DND-41 (cell line): ENCODE measurements at regions not wholly inside any gene's neighbourhood (a gene's known extent, or its start where the extent isn't known, plus 50 kb on each side); places are given as distances from the start of the nearest gene placed in this dataset.

ENCODE experiments used
- ATAC-seq: fragments of 200-7000 bp; cut with Tn5 transposase; 3 replicates; pipeline ENCODE4 v1.9.1; 2021; ENCODE audit warnings: low read depth; ENCODE audit not compliant: insufficient read depth
- DNase-seq: peaks from one replicate; pipeline ENCODE4 v3.0.0-alpha.2; 2020
- H2AFZ ChIP-seq: 2 replicates; pipeline ENCODE4 v1.6.0; 2012; ENCODE audit warnings: low read depth, low read length
- H3K27ac ChIP-seq: 2 replicates; pipeline ENCODE4 v1.5.1; 2012; ENCODE audit warnings: low read length, inconsistent platforms
- H3K27me3 ChIP-seq: fragments of 200-600 bp; sonication (generic); 2 replicates; pipeline ENCODE4 v1.6.0; 2012; ENCODE audit warnings: low read length, mild to moderate bottlenecking, inconsistent platforms; ENCODE audit not compliant: insufficient read depth, poor library complexity
- H3K36me3 ChIP-seq: 2 replicates; pipeline ENCODE4 v1.5.1; 2012; ENCODE audit warnings: low read length, inconsistent platforms; ENCODE audit not compliant: insufficient read depth
- H3K4me1 ChIP-seq: 2 replicates; pipeline ENCODE4 v1.5.1; 2012; ENCODE audit warnings: mild to moderate bottlenecking, low read length; ENCODE audit not compliant: insufficient read depth
- H3K4me2 ChIP-seq: 2 replicates; pipeline ENCODE4 v1.6.0; 2012; ENCODE audit warnings: mild to moderate bottlenecking, moderate library complexity, low read length, inconsistent platforms; ENCODE audit not compliant: insufficient read depth
- H3K4me3 ChIP-seq, 2 experiments: fragments of 200-600 bp in 1 of 2; shearing (Covaris generic) in 1 of 2; 2 replicates each; pipeline ENCODE4 v1.5.1; 2012 to 2016; ENCODE audit warnings: inconsistent platforms in 2 of 2, low read length in 2 of 2, mild to moderate bottlenecking in 2 of 2, low read depth in 1 of 2, moderate library complexity in 1 of 2
- H3K79me2 ChIP-seq: 2 replicates; pipeline ENCODE4 v1.6.0; 2012; ENCODE audit warnings: low read length, inconsistent platforms; ENCODE audit not compliant: insufficient read depth
- H3K9ac ChIP-seq: 2 replicates; pipeline ENCODE4 v1.6.0; 2012; ENCODE audit warnings: low read depth, mild to moderate bottlenecking, inconsistent platforms, low read length, moderate library complexity
- H3K9me3 ChIP-seq: 2 replicates; pipeline ENCODE4 v1.5.1; 2012; ENCODE audit warnings: low read length, moderate library complexity, mild to moderate bottlenecking, inconsistent platforms; ENCODE audit not compliant: insufficient read depth, severe bottlenecking
- H4K20me1 ChIP-seq: 2 replicates; pipeline ENCODE4 v1.6.0; 2012; ENCODE audit warnings: low read length; ENCODE audit not compliant: insufficient read depth
- EZH2 ChIP-seq: IDR thresholded peaks from 3 replicates; pipeline ENCODE4 v1.6.1; 2012; ENCODE audit warnings: borderline replicate concordance, low read depth, mild to moderate bottlenecking, moderate library complexity, low read length, inconsistent platforms; ENCODE audit not compliant: severe bottlenecking
- TF ChIP-seq, protein P1 (sequence below): IDR thresholded peaks from 2 replicates; pipeline ENCODE4 v1.5.1; 2012; ENCODE audit warnings: borderline replicate concordance, low read length, moderate library complexity, mild to moderate bottlenecking; ENCODE audit not compliant: poor library complexity, severe bottlenecking; ENCODE audit errors: extremely low read depth

DNA sequence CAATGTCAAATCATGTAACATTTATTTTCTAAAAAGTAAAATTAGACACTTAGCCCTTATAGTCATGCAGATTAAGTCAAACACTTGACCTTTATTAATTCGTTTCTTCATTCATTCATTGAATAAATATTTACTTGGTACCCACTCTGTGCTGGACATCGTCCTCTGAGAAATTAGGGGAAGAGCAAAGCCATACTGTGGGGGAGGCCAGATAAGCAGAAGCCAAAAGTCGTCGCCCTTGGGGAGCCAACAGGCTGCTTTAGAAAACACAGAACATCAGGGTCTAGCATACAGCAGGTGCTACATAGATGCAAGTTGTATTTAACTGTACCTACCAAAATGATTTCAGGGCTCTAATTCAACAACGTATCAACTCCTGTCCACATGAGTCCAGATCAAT, 66.1 kb upstream of the PROX1 start:
- H3K27ac ChIP-seq: no peak overlapping the region
- TF ChIP-seq EZH2: no peak
- TF ChIP-seq, protein P1, sequence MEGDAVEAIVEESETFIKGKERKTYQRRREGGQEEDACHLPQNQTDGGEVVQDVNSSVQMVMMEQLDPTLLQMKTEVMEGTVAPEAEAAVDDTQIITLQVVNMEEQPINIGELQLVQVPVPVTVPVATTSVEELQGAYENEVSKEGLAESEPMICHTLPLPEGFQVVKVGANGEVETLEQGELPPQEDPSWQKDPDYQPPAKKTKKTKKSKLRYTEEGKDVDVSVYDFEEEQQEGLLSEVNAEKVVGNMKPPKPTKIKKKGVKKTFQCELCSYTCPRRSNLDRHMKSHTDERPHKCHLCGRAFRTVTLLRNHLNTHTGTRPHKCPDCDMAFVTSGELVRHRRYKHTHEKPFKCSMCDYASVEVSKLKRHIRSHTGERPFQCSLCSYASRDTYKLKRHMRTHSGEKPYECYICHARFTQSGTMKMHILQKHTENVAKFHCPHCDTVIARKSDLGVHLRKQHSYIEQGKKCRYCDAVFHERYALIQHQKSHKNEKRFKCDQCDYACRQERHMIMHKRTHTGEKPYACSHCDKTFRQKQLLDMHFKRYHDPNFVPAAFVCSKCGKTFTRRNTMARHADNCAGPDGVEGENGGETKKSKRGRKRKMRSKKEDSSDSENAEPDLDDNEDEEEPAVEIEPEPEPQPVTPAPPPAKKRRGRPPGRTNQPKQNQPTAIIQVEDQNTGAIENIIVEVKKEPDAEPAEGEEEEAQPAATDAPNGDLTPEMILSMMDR: no peak
- no peak overlapping the region for H3K9ac ChIP-seq
- H3K36me3 ChIP-seq: no peaks in the 10 kb centered on the region
- H2AFZ ChIP-seq: no peak overlapping the region
- no peaks in the 10 kb centered on the region for H3K9me3 ChIP-seq
- no peaks in the 10 kb centered on the region for H3K27me3 ChIP-seq
- DNase-seq (no peak), ATAC-seq (no peak)
- no peak overlapping the region for H3K4me3 ChIP-seq
- H3K4me2 ChIP-seq: no peak overlapping the region
- H3K4me1 ChIP-seq: no peaks in the 10 kb centered on the region
- no peaks in the 10 kb centered on the region for H4K20me1 ChIP-seq
- H3K79me2 ChIP-seq: no peaks in the 10 kb centered on the region

DNA sequence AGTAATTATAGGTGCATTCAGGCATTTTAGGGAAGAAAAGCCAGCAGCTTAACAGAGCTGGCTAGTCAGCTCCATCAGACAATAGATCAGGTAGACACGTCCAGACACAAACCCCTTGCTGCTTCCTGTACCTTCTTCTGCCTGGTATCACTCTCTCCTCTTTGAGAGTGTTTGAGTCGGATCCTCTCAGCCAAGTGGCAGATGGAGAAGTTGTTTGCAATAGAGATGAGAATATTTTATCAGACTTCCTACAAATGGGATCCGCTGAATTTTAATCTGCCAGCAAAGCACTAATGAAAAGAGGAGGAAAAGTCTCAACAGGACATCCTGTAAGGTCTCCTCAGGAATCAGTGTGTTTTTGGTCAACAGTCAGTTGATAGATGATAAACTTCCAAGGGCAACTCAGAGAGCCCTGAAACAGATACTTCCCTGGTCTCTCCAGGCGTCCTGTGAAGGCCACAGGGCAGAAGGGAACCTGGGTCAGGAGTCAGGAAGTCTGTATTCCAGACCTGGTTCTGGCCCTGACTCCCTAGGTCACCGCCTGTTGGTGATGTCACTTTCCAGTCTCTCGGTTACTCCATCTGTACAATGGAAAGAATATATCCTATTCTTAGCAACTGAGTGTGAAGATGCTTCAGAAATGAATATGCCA, 62.1 kb upstream of the PROX1 start:
- no peak overlapping the region for H3K9ac ChIP-seq
- ATAC-seq (no peak), DNase-seq (no peak)
- no peaks in the 10 kb centered on the region for H3K27me3 ChIP-seq
- H3K27ac ChIP-seq: no peak overlapping the region
- H3K9me3 ChIP-seq: no peaks in the 10 kb centered on the region
- no peaks in the 10 kb centered on the region for H3K4me1 ChIP-seq
- H2AFZ ChIP-seq: no peak overlapping the region
- no peak for TF ChIP-seq EZH2
- TF ChIP-seq, protein P1: no peak
- no peaks in the 10 kb centered on the region for H3K79me2 ChIP-seq
- H4K20me1 ChIP-seq: no peaks in the 10 kb centered on the region
- H3K4me3 ChIP-seq: no peak overlapping the region
- H3K4me2 ChIP-seq: no peak overlapping the region
- H3K36me3 ChIP-seq: no peaks in the 10 kb centered on the region

DNA sequence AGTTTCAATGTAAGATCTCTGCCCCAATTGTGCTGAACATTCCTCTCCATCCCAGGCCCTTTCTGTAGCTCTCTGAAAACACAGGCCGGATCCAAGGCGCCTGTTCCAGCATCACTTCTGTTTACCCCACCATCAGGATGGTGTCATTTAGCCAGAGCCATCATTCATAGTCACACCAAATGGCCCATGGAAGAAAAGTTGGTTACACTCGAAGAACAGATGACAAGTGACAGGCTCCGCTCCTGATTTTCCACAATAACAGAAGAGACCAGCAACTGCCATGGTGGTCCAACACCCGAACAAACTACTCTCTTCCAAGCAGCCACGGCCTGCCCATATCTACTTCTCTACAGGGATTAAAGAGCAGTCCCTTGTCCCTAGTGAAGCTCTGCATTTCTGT, 59.9 kb upstream of the PROX1 start:
- H3K9me3 ChIP-seq: no peaks in the 10 kb centered on the region
- H3K4me1 ChIP-seq: no peaks in the 10 kb centered on the region
- no peaks in the 10 kb centered on the region for H4K20me1 ChIP-seq
- no peaks in the 10 kb centered on the region for H3K79me2 ChIP-seq
- H3K4me2 ChIP-seq: no peak overlapping the region
- ATAC-seq (no peak), DNase-seq (no peak)
- TF ChIP-seq, protein P1: no peak
- no peak for TF ChIP-seq EZH2
- H3K27me3 ChIP-seq: no peaks in the 10 kb centered on the region
- no peak overlapping the region for H3K9ac ChIP-seq
- H2AFZ ChIP-seq: no peak overlapping the region
- H3K4me3 ChIP-seq: no peak overlapping the region
- H3K36me3 ChIP-seq: no peaks in the 10 kb centered on the region
- no peak overlapping the region for H3K27ac ChIP-seq

DNA sequence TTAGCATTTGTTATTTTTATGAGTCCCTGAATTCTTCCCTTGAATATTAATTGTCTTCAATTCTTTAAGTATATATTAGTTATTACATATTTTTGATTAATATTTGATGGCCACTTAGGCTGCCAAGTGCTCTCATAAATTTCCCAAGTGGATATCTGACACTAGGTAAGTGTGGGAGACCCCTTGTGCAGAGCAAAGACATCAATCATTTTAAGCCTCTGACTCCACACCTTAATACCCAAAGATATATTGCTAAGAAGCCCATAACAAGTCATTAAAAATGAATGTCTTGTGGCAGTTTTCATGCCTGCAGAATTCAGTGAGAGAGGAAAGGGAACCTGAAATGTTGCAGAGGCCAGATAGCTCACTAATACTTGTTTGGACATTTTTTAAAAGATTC, 58.4 kb upstream of the PROX1 start:
- no peaks in the 10 kb centered on the region for H3K27me3 ChIP-seq
- H3K4me2 ChIP-seq: no peak overlapping the region
- DNase-seq (no peak), ATAC-seq (no peak)
- no peaks in the 10 kb centered on the region for H3K79me2 ChIP-seq
- no peaks in the 10 kb centered on the region for H3K36me3 ChIP-seq
- TF ChIP-seq, protein P1: no peak
- no peak overlapping the region for H3K27ac ChIP-seq
- no peaks in the 10 kb centered on the region for H3K9me3 ChIP-seq
- H3K4me1 ChIP-seq: no peaks in the 10 kb centered on the region
- H3K4me3 ChIP-seq: no peak overlapping the region
- H3K9ac ChIP-seq: no peak overlapping the region
- H2AFZ ChIP-seq: no peak overlapping the region
- H4K20me1 ChIP-seq: no peaks in the 10 kb centered on the region
